ENCODE measurements at regions not wholly inside any gene's neighbourhood (a gene's known extent, or its start where the extent isn't known, plus 50 kb on each side); places are given as distances from the start of the nearest gene placed in this dataset.

- no peak for ATAC-seq
- CTCF ChIA-PET = no interaction called here
- DNase-seq = no peak
These were observed 444.8 kb upstream of the MKI67 start for GRCh38 chr10:128571071-128571470.

GRCh38 chr10:128571745-128572144 is 445.5 kb upstream of the MKI67 start:
- H3K27ac ChIP-seq (ENCODE audit: low read length) = no peak overlapping the region
- H3K27me3 ChIP-seq (ENCODE audit: low read length) = peaks cover 40% of the 10 kb centered on the region; the same call in 1 of the 2 replicates
- H3K4me1 ChIP-seq (ENCODE audit: insufficient read depth, low read length) = no peaks in the 10 kb centered on the region
- no peaks in the 10 kb centered on the region for H3K36me3 ChIP-seq (ENCODE audit: low read depth, low read length)
- intact Hi-C loops (cut with micrococcal nuclease) = no loop called here
- ATAC-seq = no peak
- no peaks in the 10 kb centered on the region for H3K9me3 ChIP-seq (ENCODE audit: low read length)
- CTCF ChIA-PET = no interaction called here
- H2AFZ ChIP-seq (ENCODE audit: low read length) = no peak overlapping the region
- H3F3A ChIP-seq (ENCODE audit: low read length, unreplicated experiment) = no peaks in the 10 kb centered on the region
- POLR2A ChIA-PET (ENCODE audit: unreplicated experiment) = no interaction called here
- no peak for TF ChIP-seq CTCF (conservative IDR thresholded peaks at IDR 0.05; ENCODE audit: low read depth, low read length)
- no peak overlapping the region for H3K4me3 ChIP-seq (ENCODE audit: low read length)
- H3K9ac ChIP-seq (ENCODE audit: low read length) = no peak overlapping the region
- no peaks in the 10 kb centered on the region for H3K9me2 ChIP-seq (replicated peaks; ENCODE audit: low read length)
- no peaks in the 10 kb centered on the region for H3K79me2 ChIP-seq (ENCODE audit: low read length)
- no peak overlapping the region for H3K4me2 ChIP-seq (ENCODE audit: low read length)
- DNase-seq = no peak
- no peaks in the 10 kb centered on the region for H4K20me1 ChIP-seq (ENCODE audit: low read length)
- no TSS peak for BruUV-seq (replicated peaks)

More at GRCh38 chr10:128571071-128571470, 444.8 kb upstream of the MKI67 start:
- H3K4me3 ChIP-seq (ENCODE audit: low read length) = no peak overlapping the region
- no peaks in the 10 kb centered on the region for H4K20me1 ChIP-seq (ENCODE audit: low read length)
- no peak overlapping the region for H3K9ac ChIP-seq (ENCODE audit: low read length)
- no peak overlapping the region for H2AFZ ChIP-seq (ENCODE audit: low read length)
- intact Hi-C loops (cut with micrococcal nuclease) = no loop called here
- no peaks in the 10 kb centered on the region for H3K79me2 ChIP-seq (ENCODE audit: low read length)
- H3K27ac ChIP-seq (ENCODE audit: low read length) = no peak overlapping the region
- H3K9me2 ChIP-seq (replicated peaks; ENCODE audit: low read length) = no peaks in the 10 kb centered on the region
- POLR2A ChIA-PET (ENCODE audit: unreplicated experiment) = no interaction called here
- no TSS peak for BruUV-seq (replicated peaks)
- H3K4me2 ChIP-seq (ENCODE audit: low read length) = no peak overlapping the region
- no peaks in the 10 kb centered on the region for H3K9me3 ChIP-seq (ENCODE audit: low read length)
- H3K36me3 ChIP-seq (ENCODE audit: low read depth, low read length) = no peaks in the 10 kb centered on the region
- TF ChIP-seq EZH2 (IDR thresholded peaks at IDR 0.05; ENCODE audit: low read length, unreplicated experiment) (no peak), EZH2phosphoT487 (IDR thresholded peaks at IDR 0.05; ENCODE audit: borderline replicate concordance, low read length) (no peak), CTCF (conservative IDR thresholded peaks at IDR 0.05; ENCODE audit: low read depth, low read length) (no peak)
- no peaks in the 10 kb centered on the region for H3F3A ChIP-seq (ENCODE audit: low read length, unreplicated experiment)
- H3K27me3 ChIP-seq (ENCODE audit: low read length) = peaks cover 40% of the 10 kb centered on the region; the same call in 1 of the 2 replicates
- no peaks in the 10 kb centered on the region for H3K4me1 ChIP-seq (ENCODE audit: insufficient read depth, low read length)

- Histone ChIP-seq H3K4me1 (ENCODE audit: insufficient read depth, low read length) (no peaks in the 10 kb centered on the region), H3K9ac (ENCODE audit: low read length) (no peak overlapping the region), H4K20me1 (ENCODE audit: low read length) (no peaks in the 10 kb centered on the region), H3K27me3 (ENCODE audit: low read length) (peaks cover 37% of the 10 kb centered on the region; the same call in 1 of the 2 replicates), H3K9me2 (replicated peaks; ENCODE audit: low read length) (no peaks in the 10 kb centered on the region), H2AFZ (ENCODE audit: low read length) (no peak overlapping the region), H3K27ac (ENCODE audit: low read length) (no peak overlapping the region), H3K79me2 (ENCODE audit: low read length) (no peaks in the 10 kb centered on the region), H3K36me3 (ENCODE audit: low read depth, low read length) (no peaks in the 10 kb centered on the region), H3F3A (ENCODE audit: low read length, unreplicated experiment) (no peaks in the 10 kb centered on the region), H3K4me3 (ENCODE audit: low read length) (no peak overlapping the region), H3K4me2 (ENCODE audit: low read length) (no peak overlapping the region), H3K9me3 (ENCODE audit: low read length) (no peaks in the 10 kb centered on the region)
- BruUV-seq (replicated peaks) = no TSS peak
- ChIA-PET POLR2A (ENCODE audit: unreplicated experiment) (no interaction called here), CTCF (no interaction called here)
- intact Hi-C loops (cut with micrococcal nuclease) = no loop called here
- DNase-seq (no peak), ATAC-seq (no peak)
- TF ChIP-seq EZH2 (IDR thresholded peaks at IDR 0.05; ENCODE audit: low read length, unreplicated experiment) = no peak
- TF ChIP-seq EZH2phosphoT487 (IDR thresholded peaks at IDR 0.05; ENCODE audit: borderline replicate concordance, low read length) = no peak
- no peak for TF ChIP-seq CTCF (conservative IDR thresholded peaks at IDR 0.05; ENCODE audit: low read depth, low read length)
These were observed 446.5 kb upstream of the MKI67 start for GRCh38 chr10:128572696-128573095.

Data from PC-3 (cell line).